Astrocyte of the spinal cord (primary cell): ENCODE measurements at regions not wholly inside any gene's neighbourhood (a gene's known extent, or its start where the extent isn't known, plus 50 kb on each side); places are given as distances from the start of the nearest gene placed in this dataset.
"Not testable (repeated sequence)": the region's sequence is repeated elsewhere in the genome, so short reads cannot be mapped to it uniquely, and the experiment has no call there.

Experiments
- DNase-seq: peaks from one replicate; pipeline ENCODE4 v3.0.0; 2011; ENCODE audit warnings: low read depth, low spot score
- H3K4me3 ChIP-seq: 2 replicates; pipeline ENCODE4 v1.5.1; 2011; ENCODE audit warnings: low read depth, mild to moderate bottlenecking, low read length, moderate library complexity
- CTCF ChIP-seq: IDR thresholded peaks from 2 replicates; pipeline ENCODE4 v1.5.1; 2012; ENCODE audit warnings: low read depth, mild to moderate bottlenecking, low read length, inconsistent platforms
- in situ Hi-C: cut with HindIII; loops from 2 replicates; pipeline ENCODE4 v1.10.0; 2017; ENCODE audit warnings: low sequenced_read_pairs

GRCh38 chr13:109406376-109406992, 379.9 kb downstream of the IRS2 start:
- H3K4me3 ChIP-seq, result no peak overlapping the region
- DNase-seq, result no peak
- TF ChIP-seq CTCF, result no peak
- in situ Hi-C loops, result no loop called here

GRCh38 chr13:109403012-109403421, 383.4 kb downstream of the IRS2 start:
- H3K4me3 ChIP-seq, result no peak overlapping the region
- in situ Hi-C loops, result no loop called here
- no peak for TF ChIP-seq CTCF

GRCh38 chr13:109401891-109402290, 384.5 kb downstream of the IRS2 start:
- H3K4me3 ChIP-seq, result no peak overlapping the region
- no peak for TF ChIP-seq CTCF
- in situ Hi-C loops, result no loop called here
- no peak for DNase-seq

More at GRCh38 chr13:109403012-109403421, 383.4 kb downstream of the IRS2 start:
- DNase-seq, result no peak

GRCh38 chr13:109401307-109401706, 385.1 kb downstream of the IRS2 start:
- in situ Hi-C loops, result no loop called here
- H3K4me3 ChIP-seq, result no peak overlapping the region
- no peak for TF ChIP-seq CTCF
- DNase-seq, result no peak

- no peak overlapping the region for H3K4me3 ChIP-seq
- DNase-seq, result no peak
- no peak for TF ChIP-seq CTCF
- in situ Hi-C loops, result no loop called here
Observed at GRCh38 chr13:109400624-109401257, 385.6 kb downstream of the IRS2 start.

GRCh38 chr13:109400209-109400608, 386.2 kb downstream of the IRS2 start:
- in situ Hi-C loops, result no loop called here
- TF ChIP-seq CTCF, result no peak
- DNase-seq, result no peak
- no peak overlapping the region for H3K4me3 ChIP-seq

GRCh38 chr13:109398071-109398470, 388.3 kb downstream of the IRS2 start:
- in situ Hi-C loops, H3K4me3 ChIP-seq, DNase-seq: not testable (repeated sequence)
